ENCODE measurements at regions not wholly inside any gene's neighbourhood (a gene's known extent, or its start where the extent isn't known, plus 50 kb on each side); places are given as distances from the start of the nearest gene placed in this dataset.

DNA sequence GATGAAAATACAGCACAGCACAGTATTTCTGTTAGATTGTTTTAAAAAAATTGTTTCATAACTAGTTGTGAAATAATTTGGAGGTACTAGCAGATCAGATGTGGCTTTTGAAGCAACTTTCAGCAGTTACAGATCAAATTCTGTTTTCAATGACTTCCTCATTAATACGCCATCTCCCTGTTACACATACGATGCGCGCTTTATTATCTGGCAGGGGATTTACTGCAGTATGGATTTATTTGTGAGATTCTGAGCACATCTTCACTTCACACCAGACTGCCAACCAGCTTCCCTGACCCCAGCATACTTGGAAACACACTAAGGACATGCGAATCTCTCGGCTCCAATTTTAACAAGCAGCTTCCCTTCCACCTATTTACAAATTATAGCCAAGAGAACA, 235.5 kb upstream of the DIAPH2 start:
- H3K27ac Mint-ChIP-seq = no peak overlapping the region

DNA sequence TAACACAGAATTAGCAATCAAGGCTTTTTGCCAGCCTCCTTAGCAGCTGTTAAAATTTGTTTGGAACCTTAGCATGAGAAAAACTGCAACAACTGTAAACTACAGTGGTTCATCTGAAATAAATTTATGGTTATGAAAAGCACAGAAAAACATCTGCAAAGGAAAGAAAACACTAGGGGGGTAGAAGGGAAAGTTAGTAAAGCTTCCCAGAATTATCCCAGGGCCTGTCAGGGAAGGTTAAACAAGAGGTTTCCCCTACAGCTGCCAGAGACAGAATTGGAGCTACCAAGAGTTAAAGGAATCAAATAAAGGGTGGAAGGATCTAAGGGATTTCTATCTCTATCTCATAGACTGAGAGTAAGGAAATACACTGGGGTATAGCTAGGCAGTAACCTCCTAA, 234.7 kb upstream of the DIAPH2 start:
- intact Hi-C loops (cut with DNase I, micrococcal nuclease) = no loop called here
- H3K27ac Mint-ChIP-seq = no peak overlapping the region
- TF ChIP-seq, protein P1, sequence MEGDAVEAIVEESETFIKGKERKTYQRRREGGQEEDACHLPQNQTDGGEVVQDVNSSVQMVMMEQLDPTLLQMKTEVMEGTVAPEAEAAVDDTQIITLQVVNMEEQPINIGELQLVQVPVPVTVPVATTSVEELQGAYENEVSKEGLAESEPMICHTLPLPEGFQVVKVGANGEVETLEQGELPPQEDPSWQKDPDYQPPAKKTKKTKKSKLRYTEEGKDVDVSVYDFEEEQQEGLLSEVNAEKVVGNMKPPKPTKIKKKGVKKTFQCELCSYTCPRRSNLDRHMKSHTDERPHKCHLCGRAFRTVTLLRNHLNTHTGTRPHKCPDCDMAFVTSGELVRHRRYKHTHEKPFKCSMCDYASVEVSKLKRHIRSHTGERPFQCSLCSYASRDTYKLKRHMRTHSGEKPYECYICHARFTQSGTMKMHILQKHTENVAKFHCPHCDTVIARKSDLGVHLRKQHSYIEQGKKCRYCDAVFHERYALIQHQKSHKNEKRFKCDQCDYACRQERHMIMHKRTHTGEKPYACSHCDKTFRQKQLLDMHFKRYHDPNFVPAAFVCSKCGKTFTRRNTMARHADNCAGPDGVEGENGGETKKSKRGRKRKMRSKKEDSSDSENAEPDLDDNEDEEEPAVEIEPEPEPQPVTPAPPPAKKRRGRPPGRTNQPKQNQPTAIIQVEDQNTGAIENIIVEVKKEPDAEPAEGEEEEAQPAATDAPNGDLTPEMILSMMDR (IDR thresholded peaks at IDR 0.05) = no peak

More for the DNA sequence above, 235.5 kb upstream of the DIAPH2 start:
- CTCF ChIA-PET = no interaction called here
- Mint-ChIP-seq H3K4me1 (ENCODE audit: low read depth) (no peaks in the 10 kb centered on the region), H3K27me3 (no peaks in the 10 kb centered on the region), H3K9me3 (no peaks in the 10 kb centered on the region), H3K36me3 (ENCODE audit: low read depth) (no peaks in the 10 kb centered on the region), H3K4me3 (no peak overlapping the region)
- DNase-seq = no peak
- no peak overlapping the region for H3K4me3 ChIP-seq (ENCODE audit: low read length)
- H3K36me3 ChIP-seq (ENCODE audit: insufficient read depth, low read length) = no peaks in the 10 kb centered on the region
- no peaks in the 10 kb centered on the region for H3K4me1 ChIP-seq (ENCODE audit: insufficient read depth, low read length)
- no peaks in the 10 kb centered on the region for H3K9me3 ChIP-seq (ENCODE audit: control insufficient read depth in 1 of 2, insufficient read depth in 1 of 2, low read length in 2 of 2)
- ATAC-seq (ENCODE audit: poor library complexity) = no peak
- intact Hi-C loops (cut with DNase I, micrococcal nuclease) = no loop called here
- POLR2A ChIA-PET = no interaction called here
- TF ChIP-seq, protein P1 (IDR thresholded peaks at IDR 0.05) = no peak
- H3K27me3 ChIP-seq (ENCODE audit: control insufficient read depth in 1 of 2, insufficient read depth in 2 of 2, low read length in 2 of 2) = no peaks in the 10 kb centered on the region
- no peak overlapping the region for H3K27ac ChIP-seq (ENCODE audit: low read depth in 1 of 2, low read length in 2 of 2)

DNA sequence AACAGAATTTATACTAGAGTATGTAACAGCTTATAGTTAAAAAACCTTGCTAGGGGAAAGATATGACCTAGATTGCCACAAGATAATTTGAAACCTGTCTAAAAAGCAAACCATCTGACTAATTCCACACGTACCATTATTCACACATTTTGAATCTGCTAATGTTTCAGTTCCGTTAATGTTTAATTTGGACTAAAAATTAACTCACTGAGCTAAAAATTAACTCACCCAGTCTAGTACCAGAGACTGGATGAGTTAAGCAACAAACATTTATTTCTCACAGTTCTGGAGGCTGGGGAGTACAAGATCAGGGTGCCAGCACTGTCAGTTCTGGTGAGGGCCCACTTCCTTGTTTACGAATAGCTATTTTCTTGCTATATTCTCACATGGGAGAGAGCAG, 231.5 kb upstream of the DIAPH2 start:
- H3K9me3 Mint-ChIP-seq = no peaks in the 10 kb centered on the region
- TF ChIP-seq, protein P1 (IDR thresholded peaks at IDR 0.05) = no peak
- DNase-seq (no peak), ATAC-seq (ENCODE audit: poor library complexity) (no peak)
- H3K27me3 Mint-ChIP-seq = no peaks in the 10 kb centered on the region
- CTCF ChIA-PET = interaction anchor here (0.6 kb wide), 1 partner anchor 9 kb away, joined by 3 read pairs; no protein-coding TSS in a partner anchor
- H3K36me3 Mint-ChIP-seq (ENCODE audit: low read depth) = no peaks in the 10 kb centered on the region
- Histone ChIP-seq H3K36me3 (ENCODE audit: insufficient read depth, low read length) (no peaks in the 10 kb centered on the region), H3K9me3 (ENCODE audit: control insufficient read depth in 1 of 2, insufficient read depth in 1 of 2, low read length in 2 of 2) (no peaks in the 10 kb centered on the region), H3K27ac (ENCODE audit: low read depth in 1 of 2, low read length in 2 of 2) (no peak overlapping the region), H3K4me1 (ENCODE audit: insufficient read depth, low read length) (no peaks in the 10 kb centered on the region), H3K27me3 (ENCODE audit: control insufficient read depth in 1 of 2, insufficient read depth in 2 of 2, low read length in 2 of 2) (no peaks in the 10 kb centered on the region), H3K4me3 (ENCODE audit: low read length) (no peak overlapping the region)
- no peaks in the 10 kb centered on the region for H3K4me1 Mint-ChIP-seq (ENCODE audit: low read depth)
- H3K4me3 Mint-ChIP-seq = no peak overlapping the region
- H3K27ac Mint-ChIP-seq = no peak overlapping the region
- intact Hi-C loops (cut with DNase I, micrococcal nuclease) = no loop called here
- POLR2A ChIA-PET = no interaction called here

More for the DNA sequence above, 234.7 kb upstream of the DIAPH2 start:
- no peak overlapping the region for H3K4me3 ChIP-seq (ENCODE audit: low read length)
- POLR2A ChIA-PET = no interaction called here
- H3K9me3 ChIP-seq (ENCODE audit: control insufficient read depth in 1 of 2, insufficient read depth in 1 of 2, low read length in 2 of 2) = no peaks in the 10 kb centered on the region
- no peaks in the 10 kb centered on the region for H3K36me3 ChIP-seq (ENCODE audit: insufficient read depth, low read length)
- Mint-ChIP-seq H3K27me3 (no peaks in the 10 kb centered on the region), H3K4me1 (ENCODE audit: low read depth) (no peaks in the 10 kb centered on the region), H3K36me3 (ENCODE audit: low read depth) (no peaks in the 10 kb centered on the region), H3K9me3 (no peaks in the 10 kb centered on the region), H3K4me3 (no peak overlapping the region)
- no peaks in the 10 kb centered on the region for H3K4me1 ChIP-seq (ENCODE audit: insufficient read depth, low read length)
- DNase-seq (no peak), ATAC-seq (ENCODE audit: poor library complexity) (no peak)
- H3K27me3 ChIP-seq (ENCODE audit: control insufficient read depth in 1 of 2, insufficient read depth in 2 of 2, low read length in 2 of 2) = no peaks in the 10 kb centered on the region
- CTCF ChIA-PET = interaction anchor here (0.7 kb wide), 1 partner anchor 11 kb away, joined by 3 read pairs; no protein-coding TSS in a partner anchor
- no peak overlapping the region for H3K27ac ChIP-seq (ENCODE audit: low read depth in 1 of 2, low read length in 2 of 2)

All from CD4-positive, alpha-beta T cell (primary cell).